ENCODE measurements at regions not wholly inside any gene's neighbourhood (a gene's known extent, or its start where the extent isn't known, plus 50 kb on each side); places are given as distances from the start of the nearest gene placed in this dataset.

DNA sequence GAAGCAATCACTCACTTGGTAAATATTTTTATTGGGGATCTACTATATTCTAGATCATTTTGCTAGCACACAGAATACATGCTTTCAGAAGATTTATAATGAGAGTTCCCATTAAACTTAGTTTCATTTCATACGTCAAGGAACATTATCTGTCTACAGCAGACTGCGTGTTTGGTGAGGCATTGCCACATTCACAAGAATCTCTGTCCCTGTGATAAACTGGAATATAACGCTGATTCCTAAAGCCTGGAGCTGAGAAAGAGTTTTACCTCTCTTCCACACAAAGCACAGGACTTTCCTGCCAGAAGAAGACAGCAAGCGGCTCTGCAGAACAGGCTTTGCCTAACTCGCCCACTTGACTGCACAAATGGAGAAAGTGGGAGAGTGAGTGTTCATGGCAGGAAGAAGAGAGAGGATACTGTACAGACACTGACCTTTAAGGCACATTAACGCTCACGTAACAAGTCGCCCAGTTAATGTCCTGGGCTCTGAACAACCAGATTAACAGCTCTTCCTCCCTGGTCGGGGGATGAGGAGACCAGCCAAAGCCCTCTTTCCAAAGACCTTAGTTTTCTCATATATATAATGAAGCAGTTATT, 356.2 kb downstream of the GPD2 start:
- TF ChIP-seq SNAI2 (CRISPR knock-in tag; IDR thresholded peaks at IDR 0.05), result no peak
- no peak for TF ChIP-seq RARB (CRISPR knock-in tag; IDR thresholded peaks at IDR 0.05)
- TF ChIP-seq ARNTL (CRISPR knock-in tag; IDR thresholded peaks at IDR 0.05; ENCODE audit: borderline replicate concordance, low read depth), result no peak
- no peak for TF ChIP-seq BACH2 (CRISPR knock-in tag; IDR thresholded peaks at IDR 0.05; ENCODE audit: borderline replicate concordance)
- no peak for TF ChIP-seq OSR1 (CRISPR knock-in tag; IDR thresholded peaks at IDR 0.05)
- TF ChIP-seq POU6F1 (CRISPR knock-in tag; IDR thresholded peaks at IDR 0.05; ENCODE audit: borderline replicate concordance, low read depth), result no peak
- TF ChIP-seq ZFP3 (CRISPR knock-in tag; IDR thresholded peaks at IDR 0.05), result no peak
- no peak for TF ChIP-seq PATZ1 (CRISPR knock-in tag; IDR thresholded peaks at IDR 0.05; ENCODE audit: borderline replicate concordance)
- TF ChIP-seq, protein P1, sequence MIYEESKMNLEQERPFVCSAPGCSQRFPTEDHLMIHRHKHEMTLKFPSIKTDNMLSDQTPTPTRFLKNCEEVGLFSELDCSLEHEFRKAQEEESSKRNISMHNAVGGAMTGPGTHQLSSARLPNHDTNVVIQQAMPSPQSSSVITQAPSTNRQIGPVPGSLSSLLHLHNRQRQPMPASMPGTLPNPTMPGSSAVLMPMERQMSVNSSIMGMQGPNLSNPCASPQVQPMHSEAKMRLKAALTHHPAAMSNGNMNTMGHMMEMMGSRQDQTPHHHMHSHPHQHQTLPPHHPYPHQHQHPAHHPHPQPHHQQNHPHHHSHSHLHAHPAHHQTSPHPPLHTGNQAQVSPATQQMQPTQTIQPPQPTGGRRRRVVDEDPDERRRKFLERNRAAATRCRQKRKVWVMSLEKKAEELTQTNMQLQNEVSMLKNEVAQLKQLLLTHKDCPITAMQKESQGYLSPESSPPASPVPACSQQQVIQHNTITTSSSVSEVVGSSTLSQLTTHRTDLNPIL (CRISPR knock-in tag; IDR thresholded peaks at IDR 0.05; ENCODE audit: low read depth), result no peak
- TF ChIP-seq ZNF8 (CRISPR knock-in tag; IDR thresholded peaks at IDR 0.05), result no peak
- TF ChIP-seq ZC3H10 (CRISPR knock-in tag; IDR thresholded peaks at IDR 0.05), result no peak
